ENCODE measurements at regions not wholly inside any gene's neighbourhood (a gene's known extent, or its start where the extent isn't known, plus 50 kb on each side); places are given as distances from the start of the nearest gene placed in this dataset.

- no peak for TF ChIP-seq CAMTA2 (CRISPR knock-in tag; conservative IDR thresholded peaks at IDR 0.05)
- no peak for TF ChIP-seq ZFP91 (CRISPR knock-in tag; IDR thresholded peaks at IDR 0.05)
- no peak for TF ChIP-seq KDM5B (IDR thresholded peaks at IDR 0.05; ENCODE audit: insufficient replicate concordance, low read depth, low read length)
- TF ChIP-seq PBX2 (CRISPR knock-in tag; IDR thresholded peaks at IDR 0.05; ENCODE audit: low read depth), result no peak
- TF ChIP-seq PBX2 (tag; conservative IDR thresholded peaks at IDR 0.05; ENCODE audit: low read depth), result no peak
- FAIRE-seq, result no peak
These were observed 143.7 kb upstream of the GGTLC1 start for GRCh38 chr20:24132246-24132645.

More at GRCh38 chr20:24132246-24132645, 143.7 kb upstream of the GGTLC1 start:
- Histone ChIP-seq H3K9ac (ENCODE audit: insufficient read depth in 1 of 2, low read depth in 2 of 2, low read length in 2 of 2) (no peak overlapping the region), H3K27me3 (ENCODE audit: control insufficient read depth in 2 of 2, insufficient read depth in 2 of 2, low read length in 2 of 2) (0 out of 5 replicates have a peak, but pooled peaks cover 0 to 2% of the 10 kb centered on the region in 2 experiments), H3K36me3 (ENCODE audit: control insufficient read depth, insufficient read depth, low read length) (no peaks in the 10 kb centered on the region), H3K4me2 (ENCODE audit: insufficient read depth, low read length) (no peak overlapping the region), H3K9me1 (ENCODE audit: control insufficient read depth, insufficient read depth, low read length) (no peaks in the 10 kb centered on the region), H3K79me2 (ENCODE audit: control insufficient read depth, insufficient read depth, low read length) (no peaks in the 10 kb centered on the region), H3K4me3 (no peak overlapping the region), H3K9me3 (replicated peaks; ENCODE audit: control insufficient read depth, insufficient read depth, low read depth, low read length) (no peaks in the 10 kb centered on the region), H4K20me1 (replicated peaks; ENCODE audit: control insufficient read depth, insufficient read depth, low read length) (no peaks in the 10 kb centered on the region), H3K27ac (ENCODE audit: extremely low read depth, low read depth, low read length) (no peak overlapping the region), H3K4me1 (replicated peaks in 1 of 2; ENCODE audit: control insufficient read depth in 2 of 2, insufficient read depth in 2 of 2, low read length in 2 of 2) (no peaks in the 10 kb centered on the region), H2AFZ (ENCODE audit: low read depth, low read length) (no peak overlapping the region)
- no TSS peak for BruUV-seq (replicated peaks)
- DNase-seq (ENCODE audit: extremely low read depth in 1 of 4, low spot score in 3 of 4), result no peak
- ChIA-PET POLR2A (no interaction called here), CTCF (ENCODE audit: low intra/inter-chr PET ratio) (no interaction called here)
- intact Hi-C loops (cut with micrococcal nuclease) (no loop called here), in situ Hi-C loops (cut with MboI) (no loop called here)
- no peak for ATAC-seq

Measured in K562 (cell line).